ENCODE measurements at regions not wholly inside any gene's neighbourhood (a gene's known extent, or its start where the extent isn't known, plus 50 kb on each side); places are given as distances from the start of the nearest gene placed in this dataset.

GRCh38 chr6:91713911-91714310, 1127.0 kb upstream of the MAP3K7 start:
- TF ChIP-seq CTCF (IDR thresholded peaks at IDR 0.05) (no peak), POLR2A (IDR thresholded peaks at IDR 0.05) (no peak)
